HG02938 (cell line): ENCODE measurements at regions not wholly inside any gene's neighbourhood (a gene's known extent, or its start where the extent isn't known, plus 50 kb on each side); places are given as distances from the start of the nearest gene placed in this dataset.

ENCODE experiments used
- ATAC-seq: cut with Tn5 transposase; IDR thresholded peaks from one replicate; pipeline ENCODE4 v1.9.1; 2021; ENCODE audit warnings: mild to moderate bottlenecking, moderate library complexity; ENCODE audit not compliant: unreplicated experiment

DNA sequence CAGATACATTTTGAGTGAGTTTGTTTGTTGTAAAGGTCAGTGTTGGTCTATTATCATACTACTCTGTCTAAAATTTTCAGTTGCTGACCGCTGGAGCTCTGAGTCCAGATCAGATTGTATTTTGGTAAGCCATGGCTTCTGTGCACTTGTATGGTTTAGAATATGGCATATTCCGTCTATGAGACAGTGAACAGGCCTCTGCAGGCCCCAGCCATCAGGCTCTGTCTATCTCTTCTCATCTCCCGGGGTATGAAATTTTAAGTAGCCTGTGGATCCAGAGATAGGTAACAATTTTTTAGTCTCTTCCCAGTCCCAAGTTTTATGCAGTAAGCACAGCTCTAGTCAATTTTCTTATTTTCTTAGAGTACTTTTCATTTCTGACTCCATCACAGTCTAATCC lies 1929.1 kb upstream of the SEL1L start:
- ATAC-seq: no peak

DNA sequence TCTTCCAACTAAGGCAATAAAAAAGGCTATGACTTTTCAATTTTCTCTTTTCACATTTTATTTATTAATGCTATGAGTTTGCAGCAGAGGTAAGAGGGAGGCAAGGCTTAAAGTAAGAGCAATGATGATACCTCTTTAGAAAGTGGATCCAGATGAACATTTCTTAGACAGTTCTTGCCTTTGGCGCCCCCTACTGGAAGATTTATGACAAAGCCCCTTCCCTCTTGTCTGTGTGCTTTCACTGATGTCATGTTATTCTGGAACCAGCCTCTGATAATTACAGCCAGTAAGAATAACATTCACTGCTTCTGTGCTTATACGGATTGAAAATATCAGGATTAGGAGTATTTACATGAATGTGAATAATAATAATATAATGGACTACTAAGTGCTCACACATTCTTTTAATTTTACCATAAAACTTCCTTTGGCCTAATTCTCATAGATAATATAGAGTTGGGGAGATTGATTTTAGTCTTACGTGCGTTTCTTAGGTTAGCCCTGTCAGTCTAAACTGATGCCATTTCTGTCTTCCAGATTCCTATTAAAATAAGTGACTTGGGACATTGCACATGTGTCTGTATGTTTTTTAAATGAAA lies 1929.9 kb upstream of the SEL1L start:
- no peak for ATAC-seq

GRCh38 chr14:83467811-83468210 lies 1934.2 kb upstream of the SEL1L start:
- no peak for ATAC-seq

DNA sequence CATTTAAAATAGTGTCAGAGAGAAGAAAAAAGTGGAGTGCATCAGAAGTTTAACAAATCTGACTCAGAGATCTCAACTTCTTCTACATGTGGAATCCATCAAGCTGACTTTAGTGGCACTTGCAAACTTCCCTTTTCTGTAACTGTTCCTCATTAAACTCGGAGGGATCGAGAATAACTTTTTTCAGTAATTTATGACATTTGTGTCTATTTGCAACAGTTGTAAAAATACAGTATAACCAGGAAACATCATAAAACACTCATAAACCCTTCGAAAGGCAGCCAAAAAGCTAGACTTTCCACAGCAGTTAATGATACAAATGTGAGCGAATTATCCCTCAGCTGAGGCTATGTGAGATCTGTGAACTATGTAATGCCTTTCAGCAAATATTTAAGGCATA lies 1936.8 kb upstream of the SEL1L start:
- no peak for ATAC-seq

GRCh38 chr14:83470959-83471695 lies 1937.5 kb upstream of the SEL1L start:
- ATAC-seq: no peak

GRCh38 chr14:83473416-83474235 lies 1940.0 kb upstream of the SEL1L start:
- no peak for ATAC-seq

GRCh38 chr14:83478741-83479140 lies 1945.1 kb upstream of the SEL1L start:
- ATAC-seq: no peak

DNA sequence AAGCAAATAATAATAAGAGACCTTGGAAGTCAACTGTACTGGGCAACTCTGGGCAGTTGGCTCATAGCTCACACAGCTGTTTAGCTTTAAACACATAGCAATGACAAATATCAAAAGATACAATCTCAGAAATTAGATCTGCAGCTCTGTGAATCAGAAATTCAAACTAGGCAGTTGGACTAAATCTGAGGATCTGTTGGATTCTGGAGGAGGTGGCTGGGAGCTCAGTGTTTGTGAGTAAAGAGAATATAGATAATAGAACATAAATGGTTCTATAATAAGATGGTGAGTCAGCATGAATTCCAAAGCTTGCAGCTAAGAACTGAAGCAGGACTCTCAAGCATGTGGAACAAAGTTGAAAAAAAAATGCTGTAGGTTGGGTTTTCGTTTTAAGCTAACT lies 1949.4 kb upstream of the SEL1L start:
- no peak for ATAC-seq

GRCh38 chr14:83485591-83485990 lies 1951.9 kb upstream of the SEL1L start:
- no peak for ATAC-seq

DNA sequence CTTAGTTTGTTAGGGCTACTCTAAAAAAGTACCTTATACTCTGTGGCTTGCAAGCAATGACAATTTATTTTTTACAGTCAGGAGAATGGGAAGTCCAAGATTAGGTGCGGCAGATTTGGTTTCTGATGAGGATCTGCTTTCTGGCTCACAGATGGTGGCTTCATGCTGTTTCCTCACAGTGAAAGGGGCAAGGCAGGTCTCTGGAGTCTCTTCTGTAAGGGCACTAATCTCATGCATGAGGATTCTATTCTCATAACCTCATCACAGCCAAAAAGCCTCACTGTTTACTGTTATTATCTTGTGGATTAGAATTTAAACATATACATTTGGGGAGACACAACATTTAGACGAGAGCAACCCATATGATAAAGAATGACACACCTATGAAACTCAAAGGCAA lies 1957.4 kb upstream of the SEL1L start:
- no peak for ATAC-seq

GRCh38 chr14:83520837-83521236 lies 1987.2 kb upstream of the SEL1L start:
- ATAC-seq: no peak

DNA sequence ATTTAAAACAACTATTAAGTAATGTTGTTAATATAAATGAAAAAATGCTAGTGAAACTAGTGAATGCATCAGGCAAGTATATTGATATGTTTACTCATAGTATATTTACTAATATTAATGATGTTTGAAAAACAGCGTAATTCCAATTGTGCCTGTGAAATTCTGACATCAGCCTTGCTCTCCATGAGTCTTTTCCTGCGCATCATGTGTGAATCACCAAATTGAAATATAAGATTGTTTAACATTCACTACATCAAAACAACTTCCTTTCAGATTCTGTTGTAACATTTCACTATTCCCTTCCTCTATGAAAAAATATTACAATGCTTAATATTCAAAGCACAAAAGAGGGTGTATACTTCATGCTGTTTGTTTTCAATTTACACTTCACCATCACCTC lies 1995.9 kb upstream of the SEL1L start:
- no peak for ATAC-seq

DNA sequence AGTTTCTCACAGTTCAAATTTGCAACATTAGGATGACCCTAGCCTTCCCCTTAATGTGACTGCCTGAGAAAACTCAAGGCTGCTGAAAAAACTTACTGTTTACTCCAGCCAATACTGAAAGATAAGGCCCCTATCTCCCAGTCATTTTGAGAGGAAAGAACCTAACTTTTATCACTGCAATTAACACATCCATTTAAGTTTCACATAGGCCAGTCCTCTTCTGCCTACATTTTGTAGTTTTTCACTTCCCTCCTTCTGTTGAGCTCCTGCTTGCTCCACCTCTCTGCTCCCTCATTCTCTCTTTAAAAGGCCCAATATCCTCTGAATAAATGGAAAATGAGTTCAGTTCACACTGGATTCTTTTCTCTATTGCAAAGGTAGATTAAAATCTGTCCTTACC lies 1996.2 kb upstream of the FLRT2 start:
- ATAC-seq: no peak

DNA sequence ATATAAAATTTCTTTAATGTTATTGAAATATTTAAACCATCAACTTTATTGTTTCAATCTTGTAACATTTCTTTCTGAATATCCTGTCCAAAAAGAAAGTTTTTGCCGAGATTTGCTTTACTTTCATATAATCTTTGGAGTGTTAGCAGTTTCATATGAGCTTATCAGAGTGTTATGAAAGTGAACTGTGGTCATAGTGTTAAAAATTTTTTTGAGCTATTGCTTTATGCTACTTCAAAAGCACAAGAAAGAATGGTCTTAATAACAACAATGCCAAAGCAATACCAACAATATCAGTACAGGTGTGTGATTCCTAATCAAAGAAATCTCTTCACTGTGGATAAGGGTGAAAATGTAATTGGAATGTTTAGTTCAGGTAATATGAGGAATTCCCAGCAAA lies 1994.9 kb upstream of the FLRT2 start:
- ATAC-seq: no peak

DNA sequence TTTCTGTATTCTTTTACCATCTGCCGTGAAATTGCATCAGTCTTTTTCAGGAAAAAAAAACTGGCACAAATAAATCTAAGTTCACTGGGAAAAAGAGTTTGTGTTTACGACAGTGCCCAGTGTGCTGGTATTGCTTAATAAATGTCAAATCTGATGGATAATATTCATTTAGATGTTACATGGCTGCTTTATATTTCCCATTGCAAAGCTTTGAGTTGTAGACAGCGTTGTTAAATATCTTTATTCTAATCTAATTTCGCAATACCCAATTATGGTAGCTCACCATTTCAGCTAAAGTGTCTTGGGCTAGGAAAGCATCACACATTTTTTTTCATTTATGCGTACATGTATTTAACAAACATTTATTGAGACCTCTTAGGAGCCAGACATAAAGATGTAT lies 1994.5 kb upstream of the FLRT2 start:
- ATAC-seq: no peak

- no peak for ATAC-seq
These were observed 1988.8 kb upstream of the FLRT2 start for GRCh38 chr14:83541147-83541546.

- no peak for ATAC-seq
These were observed 1981.7 kb upstream of the FLRT2 start for GRCh38 chr14:83548061-83548839.

DNA sequence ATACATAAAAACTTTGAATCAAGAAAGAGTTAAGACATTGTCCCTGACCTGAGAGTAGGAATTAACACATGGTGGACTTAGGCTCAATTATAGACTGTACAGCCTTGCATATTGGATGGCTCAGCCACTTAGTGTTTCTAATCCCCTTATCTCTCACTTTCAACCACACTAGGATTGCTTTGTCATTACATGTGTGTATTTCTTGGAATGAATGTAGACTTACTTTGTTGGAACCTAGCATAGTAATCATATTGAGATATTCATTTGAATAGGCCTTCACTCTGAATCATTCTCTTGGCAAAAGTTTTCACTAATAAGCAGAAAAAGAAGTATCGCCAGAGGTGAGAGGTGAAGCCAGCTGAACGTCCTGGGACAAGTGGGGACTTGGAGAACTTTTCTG lies 1973.9 kb upstream of the FLRT2 start:
- ATAC-seq: no peak

- no peak for ATAC-seq
These were observed 1973.0 kb upstream of the FLRT2 start for GRCh38 chr14:83556746-83557453.

DNA sequence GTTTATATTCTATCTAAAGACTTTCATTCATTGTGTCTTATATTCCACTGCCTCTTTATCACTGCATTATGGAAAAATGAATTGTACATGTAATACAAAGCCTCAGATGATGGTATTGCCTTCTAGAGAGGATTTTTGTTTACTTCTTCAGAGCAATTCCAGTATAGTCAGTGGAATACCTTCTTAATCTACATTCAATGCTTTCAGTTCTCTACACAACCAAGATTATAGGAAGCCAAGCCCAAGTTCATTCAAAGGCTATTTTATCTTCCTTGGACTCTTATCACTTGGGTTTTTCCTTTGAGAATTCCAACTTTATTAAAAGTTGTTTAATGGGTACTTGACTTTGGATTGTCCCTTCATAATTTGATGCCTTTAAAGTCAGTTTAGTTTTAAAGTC lies 1971.0 kb upstream of the FLRT2 start:
- no peak for ATAC-seq

GRCh38 chr14:83559721-83560120 lies 1970.2 kb upstream of the FLRT2 start:
- ATAC-seq: no peak
